ENCODE measurements at regions not wholly inside any gene's neighbourhood (a gene's known extent, or its start where the extent isn't known, plus 50 kb on each side); places are given as distances from the start of the nearest gene placed in this dataset.
"Not testable (repeated sequence)": the region's sequence is repeated elsewhere in the genome, so short reads cannot be mapped to it uniquely, and the experiment has no call there.

- no peak for DNase-seq
These were observed 1583.3 kb downstream of the STIM2 start for GRCh38 chr4:28443801-28444412.

GRCh38 chr4:28444886-28445496 is 1584.3 kb downstream of the STIM2 start:
- no peak for DNase-seq

GRCh38 chr4:28449085-28449484 is 1588.4 kb downstream of the STIM2 start:
- no peak for DNase-seq

- DNase-seq: no peak
These were observed 1590.7 kb downstream of the STIM2 start for GRCh38 chr4:28451346-28451745.

GRCh38 chr4:28462766-28463700 is 1602.4 kb downstream of the STIM2 start:
- DNase-seq: no peak

GRCh38 chr4:28464823-28465222 is 1604.2 kb downstream of the STIM2 start:
- no peak for DNase-seq

GRCh38 chr4:28466886-28467285 is 1606.2 kb downstream of the STIM2 start:
- DNase-seq: not testable (repeated sequence)

GRCh38 chr4:28469387-28469786 is 1608.7 kb downstream of the STIM2 start:
- DNase-seq: no peak

GRCh38 chr4:28469886-28470285 is 1609.2 kb downstream of the STIM2 start:
- no peak for DNase-seq

GRCh38 chr4:28475381-28475780 is 1614.7 kb downstream of the STIM2 start:
- no peak for DNase-seq

- DNase-seq: no peak
These were observed 1619.0 kb downstream of the STIM2 start for GRCh38 chr4:28479666-28480065.

- DNase-seq: peak; percentile 7
These were observed 1620.9 kb downstream of the STIM2 start for GRCh38 chr4:28481565-28481964.

- DNase-seq: no peak
These were observed 1622.1 kb downstream of the STIM2 start for GRCh38 chr4:28482580-28483270.

GRCh38 chr4:28488021-28488420 is 1627.4 kb downstream of the STIM2 start:
- DNase-seq: no peak

GRCh38 chr4:28490669-28491068 is 1630.0 kb downstream of the STIM2 start:
- no peak for DNase-seq

- DNase-seq: no peak
These were observed 1644.4 kb downstream of the STIM2 start for GRCh38 chr4:28505064-28505463.

- no peak for DNase-seq
These were observed 1648.0 kb downstream of the STIM2 start for GRCh38 chr4:28508636-28509035.

GRCh38 chr4:28514766-28515165 is 1654.1 kb downstream of the STIM2 start:
- not testable (repeated sequence) for DNase-seq

- DNase-seq: no peak
These were observed 1658.0 kb downstream of the STIM2 start for GRCh38 chr4:28518561-28519165.

GRCh38 chr4:28523681-28524190 is 1663.1 kb downstream of the STIM2 start:
- DNase-seq: no peak

- no peak for DNase-seq
These were observed 1675.5 kb downstream of the STIM2 start for GRCh38 chr4:28536124-28536523.

GRCh38 chr4:28545986-28546385 is 1685.3 kb downstream of the STIM2 start:
- no peak for DNase-seq

- DNase-seq: no peak
These were observed 1687.5 kb downstream of the STIM2 start for GRCh38 chr4:28548136-28548535.
